GM18505 (cell line): ENCODE measurements at regions not wholly inside any gene's neighbourhood (a gene's known extent, or its start where the extent isn't known, plus 50 kb on each side); places are given as distances from the start of the nearest gene placed in this dataset.

Source experiments
- ATAC-seq: cut with Tn5 transposase; IDR thresholded peaks from one replicate; pipeline ENCODE4 v1.9.1; 2021; ENCODE audit not compliant: unreplicated experiment
- POLR2A ChIP-seq: IDR thresholded peaks from 4 replicates; pipeline ENCODE4 v1.6.1; 2011; ENCODE audit warnings: borderline replicate concordance; ENCODE audit not compliant: insufficient read depth, insufficient read length; ENCODE audit errors: extremely low read depth

- no peak for TF ChIP-seq POLR2A
- ATAC-seq, result no peak
Observed at GRCh38 chr16:13633391-13633861, 286.5 kb upstream of the ERCC4 start.

- no peak for ATAC-seq
- TF ChIP-seq POLR2A, result no peak
Observed at GRCh38 chr16:13634253-13634652, 285.7 kb upstream of the ERCC4 start.

GRCh38 chr16:13634959-13635358 lies 285.0 kb upstream of the ERCC4 start:
- no peak for TF ChIP-seq POLR2A
- no peak for ATAC-seq

- no peak for ATAC-seq
- TF ChIP-seq POLR2A, result no peak
Observed at GRCh38 chr16:13638218-13638617, 281.7 kb upstream of the ERCC4 start.

DNA sequence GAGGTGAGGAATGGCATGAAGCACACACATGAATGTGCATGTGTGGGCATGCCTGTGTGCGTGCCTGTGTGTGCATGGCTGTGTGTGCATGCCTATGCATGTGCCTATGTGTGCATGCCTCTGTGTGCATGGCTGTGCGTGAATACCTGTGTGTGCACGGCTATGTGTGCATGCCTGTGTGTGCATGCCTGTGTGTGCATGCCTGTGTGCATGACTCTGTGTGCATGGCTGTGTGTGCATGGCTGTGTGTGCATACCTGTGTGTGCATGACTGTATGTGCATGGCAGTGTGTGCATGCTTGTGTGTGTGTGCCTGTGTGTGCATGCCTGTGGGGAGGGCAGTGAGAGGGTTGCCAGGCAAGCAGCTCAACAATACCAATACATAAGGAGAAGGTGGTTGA lies 276.5 kb upstream of the ERCC4 start:
- ATAC-seq, result no peak
- no peak for TF ChIP-seq POLR2A

DNA sequence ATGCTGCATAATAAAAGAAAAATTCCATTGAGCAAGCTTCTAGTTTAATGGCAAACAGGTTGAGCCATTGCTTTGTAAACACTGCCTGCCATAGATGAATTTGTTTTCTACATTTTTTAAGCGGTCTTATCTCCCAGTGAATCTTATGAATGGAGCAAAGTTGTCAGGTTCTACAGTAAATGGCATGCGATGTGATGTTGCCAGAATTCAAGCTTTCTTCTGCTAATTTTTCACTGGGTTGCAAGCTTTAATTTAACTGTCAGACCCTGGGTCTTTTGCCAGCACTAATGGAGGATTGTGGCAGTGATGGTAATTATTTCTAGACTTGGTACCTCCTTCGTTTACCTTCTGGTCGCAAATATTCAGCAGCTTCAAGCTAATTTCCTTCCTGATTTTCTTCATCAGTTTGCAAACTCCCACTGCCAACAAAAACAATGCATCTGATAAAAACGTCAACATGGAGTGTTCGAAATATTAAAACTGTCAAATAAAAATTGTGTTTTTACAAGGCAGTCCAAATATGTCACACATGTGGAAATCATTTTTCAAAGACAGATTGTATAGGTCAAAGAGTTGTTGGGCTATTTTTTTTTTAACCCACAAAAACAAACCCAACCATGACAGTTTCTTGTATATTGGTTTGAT lies 274.2 kb upstream of the ERCC4 start:
- no peak for TF ChIP-seq POLR2A
- ATAC-seq, result no peak

GRCh38 chr16:13660807-13661206 lies 259.1 kb upstream of the ERCC4 start:
- no peak for TF ChIP-seq POLR2A
- no peak for ATAC-seq

- no peak for TF ChIP-seq POLR2A
- ATAC-seq, result no peak
Observed at GRCh38 chr16:13665876-13666275, 254.1 kb upstream of the ERCC4 start.

DNA sequence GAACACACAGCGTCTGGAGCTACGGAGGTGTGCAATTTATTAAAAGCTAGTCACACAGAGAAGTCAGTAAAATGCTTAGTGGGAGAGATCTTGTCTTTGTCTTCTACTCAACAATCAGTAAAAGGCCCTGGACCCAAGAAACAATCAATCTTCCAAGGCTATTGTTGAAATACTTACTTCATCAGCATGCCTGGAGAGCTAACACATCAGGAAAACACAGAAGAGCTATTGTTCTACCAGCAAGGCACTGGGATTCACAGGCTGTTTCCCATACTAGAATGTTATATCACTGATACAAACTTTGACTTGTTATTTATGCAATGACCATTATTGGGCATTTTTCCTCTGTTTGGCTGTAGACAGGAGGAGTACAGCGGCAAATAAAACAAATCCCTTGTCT lies 247.8 kb upstream of the ERCC4 start:
- no peak for ATAC-seq
- no peak for TF ChIP-seq POLR2A

DNA sequence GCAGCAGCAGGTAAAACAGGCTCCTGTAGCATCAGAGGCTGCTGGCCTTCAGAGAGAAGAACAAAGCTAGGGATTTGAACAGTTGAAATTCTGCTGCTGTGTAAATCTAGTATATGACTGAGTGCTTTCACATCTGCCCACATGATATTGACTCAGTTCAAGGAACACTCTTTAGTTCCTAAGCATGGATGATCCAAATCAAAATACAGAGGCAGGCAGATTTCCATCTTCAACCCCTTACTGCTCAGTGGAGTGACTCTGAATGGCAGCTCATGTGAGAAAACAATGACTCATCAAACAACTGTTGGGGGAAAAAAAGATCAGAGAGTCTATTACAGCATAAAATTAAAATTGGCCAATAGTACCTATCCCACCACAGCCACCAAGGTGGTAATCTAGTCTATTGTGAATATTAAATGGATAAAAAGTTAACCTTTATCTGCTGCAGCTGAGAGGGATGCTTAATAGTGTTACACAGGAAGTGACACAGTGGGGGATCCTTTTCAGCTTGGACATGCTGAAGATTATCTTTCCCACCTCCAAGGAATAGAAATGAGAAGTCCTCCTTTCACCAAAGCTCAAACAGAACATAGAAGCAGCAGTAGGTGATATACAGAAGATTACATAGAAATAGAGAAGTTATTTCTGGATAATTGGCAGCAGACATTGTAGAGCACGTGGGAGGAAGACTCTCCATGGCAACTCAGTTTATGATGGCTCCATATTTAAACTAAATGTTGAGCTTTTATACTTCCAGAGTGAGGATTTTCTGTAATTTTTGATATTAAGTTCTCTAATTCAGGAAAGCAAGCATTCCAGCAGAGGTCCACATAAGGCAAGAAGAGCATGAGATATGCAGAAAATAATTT lies 239.7 kb upstream of the ERCC4 start:
- no peak for ATAC-seq
- TF ChIP-seq POLR2A, result no peak

GRCh38 chr16:13684819-13685563 lies 235.0 kb upstream of the ERCC4 start:
- no peak for TF ChIP-seq POLR2A
- ATAC-seq, result no peak

DNA sequence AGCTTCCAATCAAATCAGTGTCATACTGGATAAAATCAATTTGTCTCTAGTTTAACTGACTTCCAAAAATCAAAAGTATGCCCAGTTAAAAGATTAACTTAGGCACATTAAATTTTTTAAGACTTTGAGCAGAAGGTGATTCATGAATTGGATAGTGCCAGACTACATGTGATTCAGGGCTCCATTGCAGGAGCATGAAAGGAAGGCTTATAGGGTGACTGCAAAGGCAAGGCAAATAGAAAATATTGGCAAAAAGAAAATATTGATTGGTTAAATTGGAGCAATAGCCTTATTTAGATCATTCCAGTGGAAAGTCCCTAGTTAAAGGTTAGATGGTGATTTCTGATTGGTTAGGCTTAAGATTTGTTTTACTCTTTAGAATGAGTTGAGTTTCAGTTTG lies 223.9 kb upstream of the ERCC4 start:
- ATAC-seq, result no peak
- no peak for TF ChIP-seq POLR2A

GRCh38 chr16:13697013-13697412 lies 222.9 kb upstream of the ERCC4 start:
- no peak for ATAC-seq
- no peak for TF ChIP-seq POLR2A
